ENCODE measurements at regions not wholly inside any gene's neighbourhood (a gene's known extent, or its start where the extent isn't known, plus 50 kb on each side); places are given as distances from the start of the nearest gene placed in this dataset.
"Not testable (repeated sequence)": the region's sequence is repeated elsewhere in the genome, so short reads cannot be mapped to it uniquely, and the experiment has no call there.

DNA sequence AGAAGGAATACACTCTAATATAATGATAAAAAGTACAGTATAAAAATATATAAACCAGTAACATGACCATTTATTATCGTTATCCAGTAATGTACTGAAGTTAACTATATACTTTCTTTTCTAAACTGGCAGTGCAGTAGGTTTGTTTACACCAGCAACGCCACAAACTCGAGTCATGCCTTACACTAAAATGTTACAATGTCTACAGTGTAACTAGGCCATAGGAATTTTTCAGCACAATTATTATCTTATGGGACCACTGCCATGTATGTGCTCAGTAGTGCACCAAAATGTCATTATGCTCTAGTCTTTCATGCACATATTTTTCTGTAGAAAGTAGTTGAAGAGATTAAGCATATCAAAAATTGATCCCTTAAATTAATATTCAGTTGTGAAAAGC lies 609.8 kb upstream of the BCHE start:
- Histone ChIP-seq H3K4me3 (no peak overlapping the region), H4K20me1 (no peaks in the 10 kb centered on the region)
- TF ChIP-seq Cebpa-rat (IDR thresholded peaks at IDR 0.05): no peak

DNA sequence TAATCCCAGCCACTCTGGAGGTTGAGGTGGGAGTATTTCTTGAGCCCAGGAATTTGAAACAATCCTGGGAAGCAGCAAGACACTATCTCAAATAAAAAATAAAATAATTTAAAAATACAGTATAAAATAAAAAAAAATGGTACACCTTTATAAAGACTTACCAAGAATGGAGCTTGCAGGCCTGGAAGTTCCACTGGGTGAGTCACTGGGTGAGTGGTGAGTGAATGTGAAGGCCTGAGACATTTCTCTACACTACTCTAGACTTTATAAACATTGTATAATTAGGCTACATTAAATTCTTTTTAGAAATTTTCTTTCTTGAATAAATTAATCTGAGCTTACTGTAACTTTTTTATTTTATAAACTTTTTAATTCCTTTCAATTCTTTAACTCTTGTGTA lies 609.1 kb upstream of the BCHE start:
- TF ChIP-seq Cebpa-rat (IDR thresholded peaks at IDR 0.05): no peak
- no peak overlapping the region for H3K9ac ChIP-seq
- no peaks in the 10 kb centered on the region for H3K36me3 ChIP-seq
- no peaks in the 10 kb centered on the region for H4K20me1 ChIP-seq
- H3K9me3 ChIP-seq: peaks cover 12% of the 10 kb centered on the region
- H3K4me3 ChIP-seq: no peak overlapping the region
- H3K4me1 ChIP-seq: no peaks in the 10 kb centered on the region
- H3K27me3 ChIP-seq: no peaks in the 10 kb centered on the region
- H3K4me2 ChIP-seq: no peak overlapping the region
- H3K27ac ChIP-seq: no peak overlapping the region

More for the DNA sequence above, 609.8 kb upstream of the BCHE start:
- H3K9me3 ChIP-seq: peaks cover 12% of the 10 kb centered on the region
- H3K27ac ChIP-seq: no peak overlapping the region
- no peaks in the 10 kb centered on the region for H3K27me3 ChIP-seq
- no peak overlapping the region for H3K4me2 ChIP-seq
- H3K36me3 ChIP-seq: no peaks in the 10 kb centered on the region
- H3K9ac ChIP-seq: no peak overlapping the region
- no peaks in the 10 kb centered on the region for H3K4me1 ChIP-seq

DNA sequence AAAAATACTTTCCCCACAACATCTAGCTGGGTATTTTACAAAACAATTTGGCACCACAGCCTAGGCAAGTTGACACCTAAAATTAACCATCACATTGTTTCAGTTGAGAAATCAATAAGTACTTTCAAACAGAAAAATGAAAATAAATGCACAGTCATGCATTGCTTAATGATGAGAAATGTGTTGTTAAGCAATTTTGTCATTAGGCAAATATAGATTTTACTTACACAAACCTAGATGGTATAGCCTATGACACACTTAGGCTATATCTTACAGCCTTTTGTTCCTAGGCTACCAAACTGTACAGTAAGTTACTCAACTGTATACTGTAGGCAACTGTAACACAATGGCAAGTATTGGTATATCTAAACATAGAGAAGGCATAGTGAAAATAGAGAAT lies 608.6 kb upstream of the BCHE start:
- H3K4me2 ChIP-seq: no peak overlapping the region
- no peak for TF ChIP-seq Cebpa-rat (IDR thresholded peaks at IDR 0.05)
- H3K9ac ChIP-seq: no peak overlapping the region
- H3K36me3 ChIP-seq: no peaks in the 10 kb centered on the region
- H4K20me1 ChIP-seq: no peaks in the 10 kb centered on the region
- peaks cover 12% of the 10 kb centered on the region for H3K9me3 ChIP-seq
- no peaks in the 10 kb centered on the region for H3K4me1 ChIP-seq
- H3K27me3 ChIP-seq: no peaks in the 10 kb centered on the region
- no peak overlapping the region for H3K4me3 ChIP-seq
- H3K27ac ChIP-seq: no peak overlapping the region

GRCh38 chr3:166444756-166445155 lies 607.5 kb upstream of the BCHE start:
- no peaks in the 10 kb centered on the region for H4K20me1 ChIP-seq
- no peak for TF ChIP-seq Cebpa-rat (IDR thresholded peaks at IDR 0.05)
- no peaks in the 10 kb centered on the region for H3K36me3 ChIP-seq
- no peak overlapping the region for H3K27ac ChIP-seq
- no peak overlapping the region for H3K4me3 ChIP-seq
- no peak overlapping the region for H3K9ac ChIP-seq
- peaks cover 12% of the 10 kb centered on the region for H3K9me3 ChIP-seq
- H3K4me1 ChIP-seq: no peaks in the 10 kb centered on the region
- no peak overlapping the region for H3K4me2 ChIP-seq
- H3K27me3 ChIP-seq: no peaks in the 10 kb centered on the region

DNA sequence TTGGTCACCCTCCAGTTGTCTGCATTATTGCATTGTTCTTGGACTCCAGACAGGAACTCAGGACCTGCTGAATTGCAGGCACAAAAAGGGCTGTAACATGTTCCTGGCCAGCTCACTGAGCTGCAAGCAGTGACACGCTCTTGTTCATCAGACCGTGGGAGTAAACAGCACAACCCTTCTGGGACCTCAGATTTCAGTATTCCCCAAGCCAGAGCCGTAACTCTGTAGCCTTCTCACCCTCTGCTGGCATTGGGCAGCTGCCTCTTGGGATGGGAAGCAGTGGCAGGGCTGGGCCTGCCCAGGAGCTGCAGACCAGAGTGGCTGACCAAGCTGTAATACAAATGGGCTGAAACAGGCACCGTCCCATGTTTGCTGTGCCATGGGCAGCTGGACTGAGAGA lies 607.1 kb upstream of the BCHE start:
- Histone ChIP-seq H3K4me3 (no peak overlapping the region), H3K4me2 (no peak overlapping the region), H3K4me1 (no peaks in the 10 kb centered on the region), H3K9me3 (peaks cover 12% of the 10 kb centered on the region), H3K27me3 (no peaks in the 10 kb centered on the region), H3K9ac (no peak overlapping the region), H4K20me1 (no peaks in the 10 kb centered on the region), H3K36me3 (no peaks in the 10 kb centered on the region), H3K27ac (no peak overlapping the region)
- TF ChIP-seq Cebpa-rat (IDR thresholded peaks at IDR 0.05): no peak

DNA sequence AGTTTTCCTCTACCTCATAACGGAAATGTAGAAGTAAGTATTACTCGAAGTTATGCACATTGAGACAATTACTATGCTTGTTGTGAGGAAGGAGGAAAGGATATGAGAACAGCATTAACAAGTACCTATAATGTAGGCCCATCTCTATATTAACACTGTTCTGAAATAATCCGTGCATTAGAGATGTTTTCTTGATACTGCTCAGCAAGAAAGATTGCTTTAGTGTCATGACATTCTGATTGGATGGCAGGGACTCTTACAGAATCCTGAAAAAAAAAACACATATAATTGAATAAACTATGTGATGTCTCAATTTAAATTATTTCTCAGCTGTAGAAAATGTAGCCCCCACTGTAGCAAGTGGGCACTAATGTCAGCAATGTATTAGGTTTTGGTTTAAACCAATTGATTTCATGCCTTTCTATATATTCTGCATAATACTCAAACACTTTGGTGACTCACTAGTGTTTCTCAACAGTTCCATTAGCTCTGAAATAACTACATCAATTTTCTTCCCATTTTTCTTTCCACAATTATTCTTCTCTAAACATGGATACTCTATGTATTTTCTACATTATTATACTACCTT lies 598.3 kb upstream of the BCHE start:
- Histone ChIP-seq H3K4me3 (no peak overlapping the region), H3K27ac (no peak overlapping the region), H3K4me2 (no peak overlapping the region), H4K20me1 (no peaks in the 10 kb centered on the region), H3K27me3 (no peaks in the 10 kb centered on the region), H3K36me3 (no peaks in the 10 kb centered on the region), H3K9me3 (no peaks in the 10 kb centered on the region), H3K4me1 (no peaks in the 10 kb centered on the region), H3K9ac (no peak overlapping the region)
- no peak for TF ChIP-seq Cebpa-rat (IDR thresholded peaks at IDR 0.05)

DNA sequence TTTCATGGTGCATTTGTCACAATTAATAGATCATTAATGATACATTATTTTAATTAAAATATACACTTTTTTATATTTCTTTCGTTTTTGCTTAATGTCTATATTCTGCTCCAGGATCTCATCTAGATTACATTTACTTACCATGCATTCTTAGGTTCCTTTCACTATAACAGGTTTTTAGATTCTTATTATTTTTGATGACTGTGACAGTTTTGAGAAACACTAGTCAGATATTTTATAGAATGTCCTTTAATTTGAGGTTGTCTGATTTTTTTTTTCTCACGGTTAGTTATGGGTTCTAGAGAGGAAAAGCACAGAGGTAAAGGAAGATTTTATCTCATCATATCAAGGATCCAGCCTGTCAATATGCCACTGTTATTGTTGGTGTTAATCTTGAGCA lies 595.8 kb upstream of the BCHE start:
- no peak overlapping the region for H3K4me3 ChIP-seq

DNA sequence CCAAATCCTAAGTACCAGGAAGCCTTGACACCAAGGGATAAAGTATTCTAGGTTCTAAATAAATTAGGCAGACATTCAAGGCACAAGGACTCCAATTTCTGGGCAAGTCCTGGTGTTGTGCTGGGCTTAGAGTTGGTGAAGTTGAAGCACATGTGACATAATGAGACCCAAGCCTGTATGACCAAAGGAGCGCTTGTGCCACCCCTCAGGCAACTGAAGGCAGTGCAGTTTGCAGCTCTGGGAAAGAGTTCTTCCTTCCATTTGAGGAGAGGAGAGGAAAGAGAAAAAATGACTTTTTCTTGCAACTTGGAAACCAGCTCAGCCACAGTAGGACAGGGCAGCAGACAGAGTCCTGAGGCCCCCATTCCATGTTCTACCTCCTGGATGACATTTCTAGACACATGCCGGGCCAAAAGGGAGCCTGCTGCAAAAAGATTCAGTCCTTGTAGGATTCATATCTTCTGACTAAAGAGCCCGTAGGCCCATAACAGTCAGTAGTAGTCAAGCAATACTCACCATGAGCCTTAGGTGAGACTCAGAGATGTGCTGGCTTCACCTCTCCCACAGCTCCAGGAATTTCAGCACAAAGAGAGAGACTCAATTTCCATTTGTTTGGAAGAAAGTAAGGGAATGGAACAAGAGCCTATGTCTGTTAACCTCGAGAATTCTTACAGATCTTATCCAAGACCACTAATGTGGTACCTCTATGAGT lies 588.8 kb upstream of the BCHE start:
- Histone ChIP-seq H3K9me3 (peaks cover 4% of the 10 kb centered on the region; the same call in 1 of the 2 replicates), H3K4me3 (no peak overlapping the region), H3K27me3 (no peaks in the 10 kb centered on the region), H3K9ac (no peak overlapping the region), H4K20me1 (no peaks in the 10 kb centered on the region), H3K36me3 (no peaks in the 10 kb centered on the region), H3K4me1 (no peaks in the 10 kb centered on the region), H3K27ac (no peak overlapping the region), H3K4me2 (no peak overlapping the region)
- TF ChIP-seq Cebpa-rat (IDR thresholded peaks at IDR 0.05): no peak

More for the DNA sequence above, 595.8 kb upstream of the BCHE start:
- Histone ChIP-seq H3K27me3 (no peaks in the 10 kb centered on the region), H3K4me1 (no peaks in the 10 kb centered on the region), H3K36me3 (no peaks in the 10 kb centered on the region), H4K20me1 (no peaks in the 10 kb centered on the region), H3K9ac (no peak overlapping the region), H3K27ac (no peak overlapping the region), H3K9me3 (no peaks in the 10 kb centered on the region), H3K4me2 (no peak overlapping the region)
- no peak for TF ChIP-seq Cebpa-rat (IDR thresholded peaks at IDR 0.05)

GRCh38 chr3:166425021-166425420 lies 587.8 kb upstream of the BCHE start:
- no peaks in the 10 kb centered on the region for H3K4me1 ChIP-seq
- H3K9ac ChIP-seq: no peak overlapping the region
- H3K9me3 ChIP-seq: peaks cover 4% of the 10 kb centered on the region; the same call in 1 of the 2 replicates
- H3K4me2 ChIP-seq: no peak overlapping the region
- H3K27me3 ChIP-seq: no peaks in the 10 kb centered on the region
- TF ChIP-seq Cebpa-rat (IDR thresholded peaks at IDR 0.05): no peak
- H3K36me3 ChIP-seq: no peaks in the 10 kb centered on the region
- no peak overlapping the region for H3K4me3 ChIP-seq
- no peaks in the 10 kb centered on the region for H4K20me1 ChIP-seq
- no peak overlapping the region for H3K27ac ChIP-seq

DNA sequence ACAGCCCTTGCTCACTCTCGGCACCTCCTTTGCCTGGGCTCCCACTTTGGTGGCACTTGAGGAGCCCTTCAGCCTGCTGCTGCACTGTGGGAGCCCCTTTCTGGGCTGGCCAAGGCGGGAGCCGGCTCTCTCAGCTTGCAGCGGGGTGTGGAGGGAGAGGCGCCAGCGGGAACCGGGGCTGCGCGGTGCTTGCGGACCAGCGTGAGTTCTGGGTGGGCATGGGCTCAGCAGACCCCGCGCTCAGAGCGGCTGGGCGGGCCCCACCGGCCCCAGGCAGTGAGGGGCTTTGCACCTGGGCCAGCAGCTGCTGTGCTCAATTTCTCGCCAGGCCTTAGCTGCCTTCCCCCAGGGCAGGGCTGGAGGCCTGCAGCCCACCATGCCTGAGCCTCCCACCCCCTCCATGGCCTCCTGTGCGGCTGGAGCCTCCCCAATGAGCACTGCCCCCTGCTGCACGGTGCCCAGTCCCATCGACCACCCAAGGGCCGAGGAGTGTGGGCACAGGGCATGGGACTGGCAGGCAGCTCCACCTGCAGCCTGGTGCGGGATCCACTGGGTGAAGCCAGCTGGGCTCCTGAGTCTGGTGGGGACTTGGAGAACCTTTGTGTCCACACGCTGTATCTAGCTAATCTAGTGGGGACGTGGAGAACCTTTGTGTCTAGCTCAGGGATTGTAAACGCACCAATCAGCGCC lies 586.7 kb upstream of the BCHE start:
- not testable (repeated sequence) for H3K4me2 ChIP-seq

More for the DNA sequence above, 586.7 kb upstream of the BCHE start:
- H3K36me3 ChIP-seq, H3K9ac ChIP-seq, H3K4me3 ChIP-seq, H3K9me3 ChIP-seq, H4K20me1 ChIP-seq, H3K27ac ChIP-seq, H3K4me1 ChIP-seq, H3K27me3 ChIP-seq: not testable (repeated sequence)

Data from BLaER1 (cell line).